Limb (tissue), 2 donors: ENCODE measurements at regions not wholly inside any gene's neighbourhood (a gene's known extent, or its start where the extent isn't known, plus 50 kb on each side); places are given as distances from the start of the nearest gene placed in this dataset.
A peak's percentile ranks its signal among the peaks of the same experiment; 100 is the strongest.

Experiments used
- DNase-seq, 2 donors: peaks; one replicate each; pipeline ENCODE4 v3.0.0-alpha.2; 2016; ENCODE audit errors: extremely low spot score in 2 of 2

GRCh38 chrX:145630806-145631435, 186.7 kb upstream of the SLITRK2 start:
- no peak for DNase-seq

GRCh38 chrX:145631461-145631951, 186.1 kb upstream of the SLITRK2 start:
- no peak for DNase-seq

DNA sequence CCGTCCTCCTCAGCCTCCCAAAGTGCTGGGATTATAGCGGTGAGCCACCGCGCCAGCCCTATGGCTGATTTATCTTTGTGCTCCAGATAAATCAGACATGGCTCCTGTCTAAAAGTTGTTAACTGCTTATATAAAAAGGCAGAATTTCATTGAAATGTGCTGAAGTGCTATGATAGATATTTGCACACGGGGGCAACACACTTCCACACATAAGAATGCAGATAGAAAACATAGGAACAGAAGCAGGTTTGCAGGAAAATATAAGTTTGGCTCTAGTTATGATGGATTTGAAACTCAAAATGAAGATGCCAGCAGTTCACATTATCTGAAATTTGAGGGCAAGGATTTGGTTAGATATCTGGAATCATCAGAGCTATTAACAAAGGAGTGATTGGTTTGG, 163.1 kb upstream of the SLITRK2 start:
- DNase-seq = no peak

- DNase-seq = no peak
Observed at GRCh38 chrX:145673841-145674240, 143.8 kb upstream of the SLITRK2 start.

DNA sequence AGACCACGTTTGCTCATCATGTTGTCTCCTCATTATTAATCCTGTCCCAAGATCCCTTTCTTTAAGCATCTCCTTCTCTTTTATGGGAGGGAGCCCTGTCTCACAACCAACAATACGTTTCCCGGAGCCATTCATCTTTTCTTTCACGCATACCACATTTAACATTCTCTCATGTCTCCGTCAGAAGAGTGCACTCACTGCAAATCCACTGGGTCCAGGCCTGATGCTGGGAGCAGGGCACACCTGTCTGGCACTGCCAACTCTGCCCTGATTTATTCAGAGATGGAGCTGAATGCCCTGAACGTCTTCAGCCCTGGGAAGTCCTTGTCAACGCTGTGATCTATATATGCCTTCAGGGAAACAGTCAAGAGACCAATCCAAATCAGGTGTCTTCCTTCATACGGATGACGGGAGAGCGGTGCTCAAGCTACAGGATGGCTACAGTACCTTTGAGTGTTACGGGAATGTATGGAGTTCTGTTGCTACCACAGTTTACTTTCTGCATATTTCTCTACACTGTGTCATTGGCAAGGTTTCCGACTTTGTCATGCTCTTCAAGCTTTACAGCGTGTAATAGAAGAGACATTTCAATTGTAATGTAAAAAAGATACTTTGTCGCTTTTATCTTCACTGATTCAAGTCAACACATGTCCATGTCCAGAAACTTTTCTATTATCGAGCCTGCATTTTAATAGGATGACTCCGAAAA, 140.4 kb upstream of the SLITRK2 start:
- no peak for DNase-seq

- no peak for DNase-seq
Observed at GRCh38 chrX:145682518-145683298, 134.9 kb upstream of the SLITRK2 start.

- DNase-seq = no peak
Observed at GRCh38 chrX:145687146-145687545, 130.5 kb upstream of the SLITRK2 start.

DNA sequence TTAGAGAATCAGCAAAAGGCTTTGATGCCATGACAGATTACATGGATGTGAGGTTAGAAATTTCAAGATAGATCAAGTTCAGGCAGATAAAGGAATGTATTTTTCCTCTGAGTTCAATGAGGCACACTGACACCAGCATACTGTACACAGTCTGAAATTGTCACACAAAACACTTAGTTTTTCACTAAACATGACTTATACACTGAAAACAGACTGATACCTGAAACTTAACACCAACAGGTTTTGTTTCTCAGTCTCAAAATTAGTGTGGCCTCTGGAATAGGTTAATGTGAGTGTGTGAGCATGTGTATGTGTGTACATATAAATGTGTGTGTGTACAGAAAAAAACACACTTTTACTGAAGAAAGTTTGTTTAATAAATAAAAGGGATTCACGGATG, 129.9 kb upstream of the SLITRK2 start:
- DNase-seq = no peak

- no peak for DNase-seq
Observed at GRCh38 chrX:145694048-145694447, 123.6 kb upstream of the SLITRK2 start.

DNA sequence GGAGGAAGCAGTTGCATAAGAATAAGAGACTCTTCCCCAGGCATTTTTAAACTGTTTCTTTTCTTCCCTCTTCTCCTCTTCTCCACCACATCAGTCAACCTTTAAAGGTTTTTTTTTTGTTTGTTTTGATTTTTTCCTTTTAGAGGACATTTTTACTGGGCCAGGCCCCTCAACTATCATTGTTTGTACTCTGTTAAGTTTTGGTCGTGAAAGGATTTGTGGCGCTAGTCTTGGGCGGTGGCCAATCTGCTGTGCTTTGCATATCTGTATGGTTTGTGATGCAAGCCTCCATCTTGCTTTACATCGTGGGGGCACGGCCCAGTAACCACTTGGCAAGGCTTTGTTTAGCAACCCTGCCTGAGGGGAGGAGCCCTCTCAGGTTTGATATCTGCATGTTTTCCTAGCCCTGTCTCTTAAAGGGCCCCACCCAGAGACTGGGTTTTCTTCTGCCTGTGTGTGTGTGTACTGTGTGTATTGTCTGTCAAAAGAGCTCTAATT, 101.9 kb upstream of the SLITRK2 start:
- no peak for DNase-seq

DNA sequence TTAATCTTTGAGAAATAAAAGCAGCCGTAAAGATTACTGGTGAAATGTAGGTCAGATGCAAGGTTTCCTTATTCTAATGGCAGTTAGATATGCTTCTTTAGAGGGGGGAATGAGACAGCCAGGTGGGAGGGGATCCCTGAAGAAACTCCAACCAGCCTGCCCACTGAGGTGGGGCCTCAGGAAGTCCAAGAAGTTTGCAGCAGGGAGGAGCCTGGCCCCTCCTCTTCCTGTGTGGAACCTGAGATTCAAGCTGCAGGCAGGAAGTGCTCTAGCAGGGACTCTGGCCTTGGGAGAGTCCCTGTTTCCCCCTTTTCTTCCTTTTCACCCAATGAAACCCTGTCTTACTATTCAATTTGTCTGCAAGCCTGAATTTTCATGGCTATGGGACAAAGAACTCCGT, 101.4 kb upstream of the SLITRK2 start:
- DNase-seq = no peak

- DNase-seq = no peak
Observed at GRCh38 chrX:145727476-145727875, 90.2 kb upstream of the SLITRK2 start.

DNA sequence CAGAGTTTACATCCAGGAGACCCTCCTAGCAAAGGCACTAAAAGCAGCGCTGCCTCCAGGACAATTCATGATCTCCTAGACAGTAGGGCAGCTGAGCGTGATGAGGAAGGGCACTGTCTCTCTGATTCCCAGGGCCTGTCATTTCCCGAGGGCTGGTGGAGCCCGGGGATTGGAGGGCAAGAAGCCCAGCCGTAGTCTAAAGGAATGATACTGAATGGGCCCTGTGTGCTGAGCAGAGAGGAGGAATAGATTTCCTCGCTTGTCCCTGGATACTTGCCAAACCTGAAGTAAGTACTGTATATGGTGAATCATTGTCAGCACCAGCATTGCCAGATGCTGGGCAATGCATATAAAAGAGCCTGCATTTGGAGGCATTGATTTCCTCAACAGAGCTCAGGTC, 88.0 kb upstream of the SLITRK2 start:
- peak in 1 of 2 donors; percentile 21 for DNase-seq

GRCh38 chrX:145735036-145735435, 82.6 kb upstream of the SLITRK2 start:
- DNase-seq = no peak

GRCh38 chrX:145751943-145752342, 65.7 kb upstream of the SLITRK2 start:
- DNase-seq = no peak
